ENCODE measurements at regions not wholly inside any gene's neighbourhood (a gene's known extent, or its start where the extent isn't known, plus 50 kb on each side); places are given as distances from the start of the nearest gene placed in this dataset.

DNA sequence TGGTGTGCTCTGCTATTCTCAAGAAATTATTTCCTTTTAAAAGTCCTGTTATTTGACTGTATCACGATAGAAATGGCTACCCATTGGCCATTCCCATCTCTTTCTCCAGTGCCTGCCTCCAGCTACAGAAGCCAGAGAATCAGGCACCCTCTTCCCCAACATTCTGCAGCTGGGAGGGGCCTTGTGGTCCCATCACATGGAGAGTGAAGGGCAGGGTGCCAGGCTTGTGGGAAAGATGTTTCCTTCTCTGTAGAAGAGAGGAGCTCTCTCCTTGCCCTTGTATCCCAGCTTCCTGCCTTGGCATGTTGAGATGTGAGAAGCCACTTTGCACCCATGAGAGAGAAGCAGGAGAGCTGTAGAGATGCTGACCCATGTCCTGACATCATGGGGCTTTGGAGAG lies 465.0 kb downstream of the MTRR start:
- TF ChIP-seq, protein P1, sequence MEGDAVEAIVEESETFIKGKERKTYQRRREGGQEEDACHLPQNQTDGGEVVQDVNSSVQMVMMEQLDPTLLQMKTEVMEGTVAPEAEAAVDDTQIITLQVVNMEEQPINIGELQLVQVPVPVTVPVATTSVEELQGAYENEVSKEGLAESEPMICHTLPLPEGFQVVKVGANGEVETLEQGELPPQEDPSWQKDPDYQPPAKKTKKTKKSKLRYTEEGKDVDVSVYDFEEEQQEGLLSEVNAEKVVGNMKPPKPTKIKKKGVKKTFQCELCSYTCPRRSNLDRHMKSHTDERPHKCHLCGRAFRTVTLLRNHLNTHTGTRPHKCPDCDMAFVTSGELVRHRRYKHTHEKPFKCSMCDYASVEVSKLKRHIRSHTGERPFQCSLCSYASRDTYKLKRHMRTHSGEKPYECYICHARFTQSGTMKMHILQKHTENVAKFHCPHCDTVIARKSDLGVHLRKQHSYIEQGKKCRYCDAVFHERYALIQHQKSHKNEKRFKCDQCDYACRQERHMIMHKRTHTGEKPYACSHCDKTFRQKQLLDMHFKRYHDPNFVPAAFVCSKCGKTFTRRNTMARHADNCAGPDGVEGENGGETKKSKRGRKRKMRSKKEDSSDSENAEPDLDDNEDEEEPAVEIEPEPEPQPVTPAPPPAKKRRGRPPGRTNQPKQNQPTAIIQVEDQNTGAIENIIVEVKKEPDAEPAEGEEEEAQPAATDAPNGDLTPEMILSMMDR (IDR thresholded peaks at IDR 0.05), result no peak
- no peak for DNase-seq
- H3K9me3 Mint-ChIP-seq, result no peaks in the 10 kb centered on the region
- no peaks in the 10 kb centered on the region for H3K4me1 Mint-ChIP-seq
- H3K27me3 Mint-ChIP-seq (ENCODE audit: low read depth, poor library complexity), result peaks cover 2% of the 10 kb centered on the region
- H3K4me3 Mint-ChIP-seq, result no peak overlapping the region
- no peak overlapping the region for H3K27ac Mint-ChIP-seq
- no peaks in the 10 kb centered on the region for H3K36me3 Mint-ChIP-seq (ENCODE audit: low read depth)

DNA sequence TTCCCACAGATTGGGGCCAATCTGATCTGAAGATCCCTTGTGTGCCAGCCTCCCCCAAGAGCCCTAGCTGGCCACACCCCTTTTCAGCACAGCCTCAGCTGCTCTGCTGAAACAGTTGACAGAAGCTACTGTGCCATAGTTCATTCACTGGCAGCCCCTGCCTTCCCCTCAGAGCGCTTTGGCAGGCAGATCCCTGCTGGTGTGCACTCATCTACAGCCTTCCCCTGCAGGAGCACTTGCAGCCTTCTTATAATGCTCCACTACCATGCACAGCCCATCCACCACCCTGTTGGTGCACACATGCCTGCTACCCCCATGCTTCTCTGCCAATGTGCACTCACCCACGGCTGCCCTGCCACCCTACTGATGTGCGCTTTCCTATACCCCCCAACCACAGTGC lies 471.3 kb downstream of the MTRR start:
- TF ChIP-seq, protein P1 (IDR thresholded peaks at IDR 0.05), result no peak
- peaks cover 7% of the 10 kb centered on the region for H3K9me3 Mint-ChIP-seq
- no peaks in the 10 kb centered on the region for H3K27me3 Mint-ChIP-seq (ENCODE audit: low read depth, poor library complexity)
- no peak overlapping the region for H3K27ac Mint-ChIP-seq
- no peak overlapping the region for H3K4me3 Mint-ChIP-seq
- DNase-seq, result no peak
- H3K36me3 Mint-ChIP-seq (ENCODE audit: low read depth), result no peaks in the 10 kb centered on the region
- no peaks in the 10 kb centered on the region for H3K4me1 Mint-ChIP-seq

DNA sequence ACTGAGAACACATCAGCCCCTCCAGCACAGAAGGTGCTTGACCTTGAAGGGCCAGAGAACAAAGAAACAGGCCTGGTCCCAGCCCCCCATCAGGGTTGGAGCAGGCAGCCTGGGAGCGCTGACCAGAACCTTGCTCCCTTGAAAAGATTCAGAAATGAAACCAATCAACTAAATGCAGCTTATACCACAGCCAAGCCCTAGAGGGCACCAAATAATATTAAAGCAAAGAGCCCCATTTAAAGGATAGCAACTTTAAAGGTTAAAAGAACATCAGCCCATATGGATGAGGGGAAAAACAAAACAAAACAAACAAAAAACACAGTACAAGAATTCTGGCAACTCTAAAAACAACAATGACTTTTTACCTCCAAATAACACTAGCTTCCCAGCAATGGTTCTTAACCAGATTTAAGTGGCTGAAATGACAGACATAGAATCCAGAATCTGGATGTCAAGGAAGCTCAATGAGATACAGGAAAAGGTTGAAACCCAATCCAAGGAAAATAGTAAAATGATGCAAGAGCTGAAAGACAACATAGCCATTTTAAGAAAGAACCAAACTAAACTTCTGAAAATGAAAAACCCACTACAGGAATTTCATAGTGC lies 471.9 kb downstream of the MTRR start:
- no peak overlapping the region for H3K4me3 Mint-ChIP-seq
- no peaks in the 10 kb centered on the region for H3K36me3 Mint-ChIP-seq (ENCODE audit: low read depth)
- DNase-seq, result no peak
- no peak overlapping the region for H3K27ac Mint-ChIP-seq
- no peaks in the 10 kb centered on the region for H3K27me3 Mint-ChIP-seq (ENCODE audit: low read depth, poor library complexity)
- H3K4me1 Mint-ChIP-seq, result no peaks in the 10 kb centered on the region
- H3K9me3 Mint-ChIP-seq, result peaks cover 10% of the 10 kb centered on the region
- TF ChIP-seq, protein P1 (IDR thresholded peaks at IDR 0.05), result peak; percentile 48

DNA sequence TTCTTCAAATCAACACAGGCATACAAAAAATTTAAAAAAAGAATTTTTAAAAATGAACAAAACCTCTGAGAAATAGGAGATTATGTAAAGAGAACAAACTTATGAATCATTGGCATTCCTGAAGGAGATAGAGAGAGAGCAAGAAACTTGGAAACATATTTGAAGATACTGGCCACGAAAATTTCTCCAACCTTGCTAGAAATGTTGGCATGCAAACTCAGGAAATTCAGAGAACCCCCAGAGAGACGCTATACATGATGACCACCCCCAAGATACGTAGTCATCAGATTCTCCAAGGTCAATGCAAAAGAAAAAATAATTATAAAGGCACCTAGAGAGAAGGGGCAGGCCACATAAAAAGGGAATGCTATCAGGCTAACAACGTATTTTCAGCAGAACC lies 472.5 kb downstream of the MTRR start:
- Mint-ChIP-seq H3K9me3 (peaks cover 10% of the 10 kb centered on the region), H3K27me3 (ENCODE audit: low read depth, poor library complexity) (no peaks in the 10 kb centered on the region), H3K4me3 (no peak overlapping the region), H3K27ac (no peak overlapping the region), H3K36me3 (ENCODE audit: low read depth) (no peaks in the 10 kb centered on the region), H3K4me1 (no peaks in the 10 kb centered on the region)
- no peak for DNase-seq
- TF ChIP-seq, protein P1 (IDR thresholded peaks at IDR 0.05), result no peak

DNA sequence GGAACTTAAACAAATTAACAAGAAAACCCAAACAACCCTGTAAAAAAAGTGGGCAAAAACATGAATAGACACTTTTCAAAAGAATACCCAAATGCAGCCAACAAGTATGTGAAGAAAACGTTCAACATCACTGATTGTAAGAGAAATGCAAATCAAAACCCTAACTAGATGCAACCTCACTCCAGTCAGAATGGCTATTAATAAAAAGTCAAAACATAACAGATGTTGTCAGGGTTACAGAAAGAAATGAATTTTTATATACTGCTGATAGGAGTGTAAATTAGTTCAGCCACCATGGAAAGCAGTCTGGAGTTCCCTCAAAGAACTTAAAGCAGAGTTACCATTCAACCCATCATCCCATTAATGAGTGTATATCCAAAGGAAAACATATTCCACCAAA lies 479.0 kb downstream of the MTRR start:
- H3K27ac Mint-ChIP-seq, result no peak overlapping the region
- TF ChIP-seq, protein P1 (IDR thresholded peaks at IDR 0.05), result no peak
- no peak overlapping the region for H3K4me3 Mint-ChIP-seq
- no peaks in the 10 kb centered on the region for H3K36me3 Mint-ChIP-seq (ENCODE audit: low read depth)
- no peak for DNase-seq
- peaks cover 14% of the 10 kb centered on the region for H3K27me3 Mint-ChIP-seq (ENCODE audit: low read depth, poor library complexity)
- no peaks in the 10 kb centered on the region for H3K4me1 Mint-ChIP-seq
- peaks cover 9% of the 10 kb centered on the region for H3K9me3 Mint-ChIP-seq

DNA sequence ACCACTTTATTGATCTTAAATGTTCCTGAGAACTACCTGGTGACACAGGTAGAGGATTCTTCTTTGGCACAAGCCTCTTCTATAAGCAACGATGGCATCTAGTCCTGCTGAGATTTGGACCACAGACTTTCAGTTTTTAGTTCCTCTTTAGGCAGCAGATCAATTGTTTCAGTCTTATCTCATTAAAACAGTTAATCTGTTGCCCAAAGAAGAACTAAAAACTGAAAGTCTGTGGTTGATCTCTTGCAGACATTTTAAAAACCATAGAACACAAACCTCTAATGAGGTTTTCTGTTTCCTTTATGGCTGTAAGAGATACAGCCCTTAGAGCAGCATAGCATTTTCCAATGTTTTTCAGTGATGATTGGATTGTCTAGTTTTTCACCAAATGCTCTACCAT lies 480.9 kb downstream of the MTRR start:
- H3K36me3 Mint-ChIP-seq (ENCODE audit: low read depth), result no peaks in the 10 kb centered on the region
- H3K4me3 Mint-ChIP-seq, result no peak overlapping the region
- H3K9me3 Mint-ChIP-seq, result peaks cover 9% of the 10 kb centered on the region
- DNase-seq, result no peak
- no peak overlapping the region for H3K27ac Mint-ChIP-seq
- H3K4me1 Mint-ChIP-seq, result no peaks in the 10 kb centered on the region
- TF ChIP-seq, protein P1 (IDR thresholded peaks at IDR 0.05), result no peak
- peaks cover 14% of the 10 kb centered on the region for H3K27me3 Mint-ChIP-seq (ENCODE audit: low read depth, poor library complexity)
